Suprapubic skin (tissue), 4 donors: ENCODE measurements at regions not wholly inside any gene's neighbourhood (a gene's known extent, or its start where the extent isn't known, plus 50 kb on each side); places are given as distances from the start of the nearest gene placed in this dataset.

ENCODE experiments used
- DNase-seq, 2 donors: peaks; one replicate each; pipeline ENCODE4 v3.0.0-alpha.2; 2019; ENCODE audit warnings: low spot score in 2 of 2
- H3K27ac ChIP-seq: fragments of 200-600 bp; sonication (generic); one replicate; pipeline ENCODE4 v1.5.1; 2019
- H3K27me3 ChIP-seq: fragments of 200-600 bp; sonication (generic); one replicate; pipeline ENCODE4 v1.5.1; 2019
- H3K36me3 ChIP-seq: fragments of 200-600 bp; sonication (generic); one replicate; pipeline ENCODE4 v1.5.1; 2019
- H3K4me1 ChIP-seq: fragments of 200-600 bp; sonication (generic); one replicate; pipeline ENCODE4 v1.5.1; 2019
- H3K4me3 ChIP-seq: fragments of 200-600 bp; sonication (generic); one replicate; pipeline ENCODE4 v1.5.1; 2019; ENCODE audit warnings: mild to moderate bottlenecking
- H3K9me3 ChIP-seq: fragments of 200-600 bp; sonication (generic); one replicate; pipeline ENCODE4 v1.5.1; 2019
- EP300 ChIP-seq: sonication (generic); formaldehyde crosslinking; IDR thresholded peaks from one replicate; pipeline ENCODE4 v1.6.1; 2017; ENCODE audit warnings: antibody characterized with exemption
- POLR2A ChIP-seq, 2 donors: fragments of 450-650 bp; IDR thresholded peaks; one replicate each; pipeline ENCODE4 v1.6.1; 2017; ENCODE audit warnings: antibody characterized with exemption in 2 of 2, mild to moderate bottlenecking in 2 of 2, moderate library complexity in 2 of 2
- POLR2AphosphoS5 ChIP-seq, 3 donors: sonication (generic); formaldehyde crosslinking; IDR thresholded peaks; one replicate each; pipeline ENCODE4 v1.6.1; 2017; ENCODE audit warnings: antibody characterized with exemption in 3 of 3
- WGBS: methylation state at CpG from one replicate; pipeline ENCODE4 v1.1.5; 2018; 5-methylcytosine and 5-hydroxymethylcytosine counted together
- TF ChIP-seq, protein P1 (sequence below), 2 donors: fragments of 200-600 bp in 1 of 2; fragments of 450-650 bp in 1 of 2; sonication (generic) in 1 of 2; IDR thresholded peaks; one replicate each; pipeline ENCODE4 v1.5.1; 2016 to 2019; ENCODE audit warnings: antibody characterized with exemption in 2 of 2, mild to moderate bottlenecking in 1 of 2, moderate library complexity in 1 of 2

DNA sequence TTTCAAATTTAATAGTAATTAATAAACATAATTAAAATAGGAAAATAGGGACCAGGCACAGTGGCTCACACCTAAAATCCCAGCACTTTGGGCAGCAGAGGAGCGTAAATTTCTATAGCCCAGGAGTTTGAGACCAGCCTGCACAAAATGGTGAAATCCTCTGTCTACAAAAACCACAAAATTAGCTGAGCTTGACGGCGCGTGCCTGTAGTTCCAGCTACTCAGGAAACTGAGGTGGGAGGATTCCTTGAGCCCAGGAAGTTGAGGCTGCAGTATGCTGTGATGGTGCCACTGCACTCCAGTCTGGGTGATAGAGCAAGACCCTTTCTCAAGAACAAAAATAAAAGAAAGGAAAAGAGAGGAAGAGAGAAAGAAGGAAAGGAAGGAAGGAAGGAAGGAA, 1387.0 kb upstream of the ADGRB3 start:
- no peaks in the 10 kb centered on the region for H3K9me3 ChIP-seq
- H3K27me3 ChIP-seq = no peaks in the 10 kb centered on the region
- TF ChIP-seq, protein P1, sequence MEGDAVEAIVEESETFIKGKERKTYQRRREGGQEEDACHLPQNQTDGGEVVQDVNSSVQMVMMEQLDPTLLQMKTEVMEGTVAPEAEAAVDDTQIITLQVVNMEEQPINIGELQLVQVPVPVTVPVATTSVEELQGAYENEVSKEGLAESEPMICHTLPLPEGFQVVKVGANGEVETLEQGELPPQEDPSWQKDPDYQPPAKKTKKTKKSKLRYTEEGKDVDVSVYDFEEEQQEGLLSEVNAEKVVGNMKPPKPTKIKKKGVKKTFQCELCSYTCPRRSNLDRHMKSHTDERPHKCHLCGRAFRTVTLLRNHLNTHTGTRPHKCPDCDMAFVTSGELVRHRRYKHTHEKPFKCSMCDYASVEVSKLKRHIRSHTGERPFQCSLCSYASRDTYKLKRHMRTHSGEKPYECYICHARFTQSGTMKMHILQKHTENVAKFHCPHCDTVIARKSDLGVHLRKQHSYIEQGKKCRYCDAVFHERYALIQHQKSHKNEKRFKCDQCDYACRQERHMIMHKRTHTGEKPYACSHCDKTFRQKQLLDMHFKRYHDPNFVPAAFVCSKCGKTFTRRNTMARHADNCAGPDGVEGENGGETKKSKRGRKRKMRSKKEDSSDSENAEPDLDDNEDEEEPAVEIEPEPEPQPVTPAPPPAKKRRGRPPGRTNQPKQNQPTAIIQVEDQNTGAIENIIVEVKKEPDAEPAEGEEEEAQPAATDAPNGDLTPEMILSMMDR (IDR thresholded peaks at IDR 0.05) = no peak
- TF ChIP-seq POLR2AphosphoS5 (IDR thresholded peaks at IDR 0.05) (no peak), POLR2A (IDR thresholded peaks at IDR 0.05) (no peak), EP300 (no peak)
- DNase-seq = no peak
- H3K4me1 ChIP-seq = no peaks in the 10 kb centered on the region
- H3K27ac ChIP-seq = no peak overlapping the region
- no peak overlapping the region for H3K4me3 ChIP-seq
- WGBS = 84% methylated on average over 4 of the region's 4 CpGs
- no peaks in the 10 kb centered on the region for H3K36me3 ChIP-seq

DNA sequence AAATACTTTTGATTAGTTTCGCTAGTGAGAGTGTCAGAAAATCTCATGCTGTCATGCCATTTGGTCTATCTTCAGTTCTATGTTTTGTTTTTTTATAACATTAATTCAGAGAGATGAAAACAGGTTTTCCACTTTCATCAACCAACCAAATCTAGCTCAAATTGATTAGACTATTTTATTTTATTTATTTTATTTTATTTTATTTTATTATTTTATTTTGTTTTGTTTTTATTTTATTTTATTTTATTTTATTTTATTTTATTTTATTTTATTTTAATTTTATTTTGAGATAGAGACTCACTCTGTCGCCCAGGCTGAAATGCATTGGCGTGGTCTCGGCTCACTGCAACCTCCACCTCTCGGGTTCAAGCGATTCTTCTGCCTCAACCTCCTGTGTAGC, 1391.0 kb upstream of the ADGRB3 start:
- H3K36me3 ChIP-seq = no peaks in the 10 kb centered on the region
- no peak for DNase-seq
- no peak for TF ChIP-seq POLR2A (IDR thresholded peaks at IDR 0.05)
- TF ChIP-seq, protein P1 (IDR thresholded peaks at IDR 0.05) = no peak
- no peak for TF ChIP-seq EP300
- no peak for TF ChIP-seq POLR2AphosphoS5 (IDR thresholded peaks at IDR 0.05)
- H3K27me3 ChIP-seq = no peaks in the 10 kb centered on the region
- no peaks in the 10 kb centered on the region for H3K4me1 ChIP-seq
- no peaks in the 10 kb centered on the region for H3K9me3 ChIP-seq
- no peak overlapping the region for H3K4me3 ChIP-seq
- H3K27ac ChIP-seq = no peak overlapping the region
- WGBS = 92% methylated on average over 6 of the region's 6 CpGs

- no peaks in the 10 kb centered on the region for H3K9me3 ChIP-seq
- H3K27me3 ChIP-seq = no peaks in the 10 kb centered on the region
- no peaks in the 10 kb centered on the region for H3K4me1 ChIP-seq
- no peak overlapping the region for H3K4me3 ChIP-seq
- WGBS = 68% methylated on average over 1 of the region's 1 CpG
- no peak overlapping the region for H3K27ac ChIP-seq
- no peaks in the 10 kb centered on the region for H3K36me3 ChIP-seq
- no peak for TF ChIP-seq POLR2AphosphoS5 (IDR thresholded peaks at IDR 0.05)
- TF ChIP-seq, protein P1 (IDR thresholded peaks at IDR 0.05) = no peak
- no peak for TF ChIP-seq EP300
- no peak for TF ChIP-seq POLR2A (IDR thresholded peaks at IDR 0.05)
- no peak for DNase-seq
Measured at GRCh38 chr6:67237277-67237676, 1397.8 kb upstream of the ADGRB3 start.

GRCh38 chr6:67231092-67231491, 1404.0 kb upstream of the ADGRB3 start:
- Histone ChIP-seq H3K9me3 (no peaks in the 10 kb centered on the region), H3K36me3 (no peaks in the 10 kb centered on the region), H3K4me3 (no peak overlapping the region), H3K27me3 (no peaks in the 10 kb centered on the region), H3K4me1 (no peaks in the 10 kb centered on the region), H3K27ac (no peak overlapping the region)
- WGBS = 85% methylated on average over 1 of the region's 1 CpG
- TF ChIP-seq, protein P1 (IDR thresholded peaks at IDR 0.05) = no peak
- TF ChIP-seq POLR2AphosphoS5 (IDR thresholded peaks at IDR 0.05) = no peak
- no peak for TF ChIP-seq POLR2A (IDR thresholded peaks at IDR 0.05)
- TF ChIP-seq EP300 = no peak
- DNase-seq = no peak

- Histone ChIP-seq H3K4me1 (no peaks in the 10 kb centered on the region), H3K27ac (no peak overlapping the region), H3K36me3 (no peaks in the 10 kb centered on the region), H3K4me3 (no peak overlapping the region), H3K9me3 (no peaks in the 10 kb centered on the region), H3K27me3 (no peaks in the 10 kb centered on the region)
- TF ChIP-seq POLR2A (IDR thresholded peaks at IDR 0.05) (no peak), EP300 (no peak), POLR2AphosphoS5 (IDR thresholded peaks at IDR 0.05) (no peak)
- TF ChIP-seq, protein P1 (IDR thresholded peaks at IDR 0.05) = no peak
- no peak for DNase-seq
- 55% methylated on average over 1 of the region's 1 CpG for WGBS
Measured at GRCh38 chr6:67224989-67225388, 1410.1 kb upstream of the ADGRB3 start.
